ENCODE measurements at regions not wholly inside any gene's neighbourhood (a gene's known extent, or its start where the extent isn't known, plus 50 kb on each side); places are given as distances from the start of the nearest gene placed in this dataset.

- TF ChIP-seq, protein P1, sequence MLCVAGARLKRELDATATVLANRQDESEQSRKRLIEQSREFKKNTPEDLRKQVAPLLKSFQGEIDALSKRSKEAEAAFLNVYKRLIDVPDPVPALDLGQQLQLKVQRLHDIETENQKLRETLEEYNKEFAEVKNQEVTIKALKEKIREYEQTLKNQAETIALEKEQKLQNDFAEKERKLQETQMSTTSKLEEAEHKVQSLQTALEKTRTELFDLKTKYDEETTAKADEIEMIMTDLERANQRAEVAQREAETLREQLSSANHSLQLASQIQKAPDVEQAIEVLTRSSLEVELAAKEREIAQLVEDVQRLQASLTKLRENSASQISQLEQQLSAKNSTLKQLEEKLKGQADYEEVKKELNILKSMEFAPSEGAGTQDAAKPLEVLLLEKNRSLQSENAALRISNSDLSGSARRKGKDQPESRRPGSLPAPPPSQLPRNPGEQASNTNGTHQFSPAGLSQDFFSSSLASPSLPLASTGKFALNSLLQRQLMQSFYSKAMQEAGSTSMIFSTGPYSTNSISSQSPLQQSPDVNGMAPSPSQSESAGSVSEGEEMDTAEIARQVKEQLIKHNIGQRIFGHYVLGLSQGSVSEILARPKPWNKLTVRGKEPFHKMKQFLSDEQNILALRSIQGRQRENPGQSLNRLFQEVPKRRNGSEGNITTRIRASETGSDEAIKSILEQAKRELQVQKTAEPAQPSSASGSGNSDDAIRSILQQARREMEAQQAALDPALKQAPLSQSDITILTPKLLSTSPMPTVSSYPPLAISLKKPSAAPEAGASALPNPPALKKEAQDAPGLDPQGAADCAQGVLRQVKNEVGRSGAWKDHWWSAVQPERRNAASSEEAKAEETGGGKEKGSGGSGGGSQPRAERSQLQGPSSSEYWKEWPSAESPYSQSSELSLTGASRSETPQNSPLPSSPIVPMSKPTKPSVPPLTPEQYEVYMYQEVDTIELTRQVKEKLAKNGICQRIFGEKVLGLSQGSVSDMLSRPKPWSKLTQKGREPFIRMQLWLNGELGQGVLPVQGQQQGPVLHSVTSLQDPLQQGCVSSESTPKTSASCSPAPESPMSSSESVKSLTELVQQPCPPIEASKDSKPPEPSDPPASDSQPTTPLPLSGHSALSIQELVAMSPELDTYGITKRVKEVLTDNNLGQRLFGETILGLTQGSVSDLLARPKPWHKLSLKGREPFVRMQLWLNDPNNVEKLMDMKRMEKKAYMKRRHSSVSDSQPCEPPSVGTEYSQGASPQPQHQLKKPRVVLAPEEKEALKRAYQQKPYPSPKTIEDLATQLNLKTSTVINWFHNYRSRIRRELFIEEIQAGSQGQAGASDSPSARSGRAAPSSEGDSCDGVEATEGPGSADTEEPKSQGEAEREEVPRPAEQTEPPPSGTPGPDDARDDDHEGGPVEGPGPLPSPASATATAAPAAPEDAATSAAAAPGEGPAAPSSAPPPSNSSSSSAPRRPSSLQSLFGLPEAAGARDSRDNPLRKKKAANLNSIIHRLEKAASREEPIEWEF (IDR thresholded peaks at IDR 0.05; ENCODE audit: insufficient replicate concordance, low read depth, low read length): no peak
- TF ChIP-seq, protein P2, sequence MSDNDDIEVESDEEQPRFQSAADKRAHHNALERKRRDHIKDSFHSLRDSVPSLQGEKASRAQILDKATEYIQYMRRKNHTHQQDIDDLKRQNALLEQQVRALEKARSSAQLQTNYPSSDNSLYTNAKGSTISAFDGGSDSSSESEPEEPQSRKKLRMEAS (IDR thresholded peaks at IDR 0.05; ENCODE audit: low read depth, low read length): no peak
- TF ChIP-seq RAD21 (IDR thresholded peaks at IDR 0.05; ENCODE audit: insufficient read depth, low read depth, low read length) (no peak), USF1 (IDR thresholded peaks at IDR 0.05; ENCODE audit: borderline replicate concordance, extremely low read length, insufficient read depth, low read depth, low read length) (no peak), EED (IDR thresholded peaks at IDR 0.05; ENCODE audit: low read depth) (no peak), CTCF (IDR thresholded peaks at IDR 0.05 in 2 of 3, conservative IDR thresholded peaks at IDR 0.05 in 1 of 3; ENCODE audit: control insufficient read depth in 2 of 3, extremely low read depth in 1 of 3, insufficient read depth in 1 of 3, low read depth in 3 of 3, low read length in 3 of 3) (no peak), PKNOX1 (IDR thresholded peaks at IDR 0.05) (no peak), NR2C2 (IDR thresholded peaks at IDR 0.05; ENCODE audit: borderline replicate concordance, control insufficient read depth, insufficient read length, low read depth) (no peak), FOXK2 (IDR thresholded peaks at IDR 0.05) (no peak), POLR2A (IDR thresholded peaks at IDR 0.05; ENCODE audit: low read depth, low read length) (no peak), RCOR1 (conservative IDR thresholded peaks at IDR 0.05; ENCODE audit: low read depth, low read length) (no peak), HCFC1 (IDR thresholded peaks at IDR 0.05; ENCODE audit: low read length) (no peak)
- TF ChIP-seq, protein P3, sequence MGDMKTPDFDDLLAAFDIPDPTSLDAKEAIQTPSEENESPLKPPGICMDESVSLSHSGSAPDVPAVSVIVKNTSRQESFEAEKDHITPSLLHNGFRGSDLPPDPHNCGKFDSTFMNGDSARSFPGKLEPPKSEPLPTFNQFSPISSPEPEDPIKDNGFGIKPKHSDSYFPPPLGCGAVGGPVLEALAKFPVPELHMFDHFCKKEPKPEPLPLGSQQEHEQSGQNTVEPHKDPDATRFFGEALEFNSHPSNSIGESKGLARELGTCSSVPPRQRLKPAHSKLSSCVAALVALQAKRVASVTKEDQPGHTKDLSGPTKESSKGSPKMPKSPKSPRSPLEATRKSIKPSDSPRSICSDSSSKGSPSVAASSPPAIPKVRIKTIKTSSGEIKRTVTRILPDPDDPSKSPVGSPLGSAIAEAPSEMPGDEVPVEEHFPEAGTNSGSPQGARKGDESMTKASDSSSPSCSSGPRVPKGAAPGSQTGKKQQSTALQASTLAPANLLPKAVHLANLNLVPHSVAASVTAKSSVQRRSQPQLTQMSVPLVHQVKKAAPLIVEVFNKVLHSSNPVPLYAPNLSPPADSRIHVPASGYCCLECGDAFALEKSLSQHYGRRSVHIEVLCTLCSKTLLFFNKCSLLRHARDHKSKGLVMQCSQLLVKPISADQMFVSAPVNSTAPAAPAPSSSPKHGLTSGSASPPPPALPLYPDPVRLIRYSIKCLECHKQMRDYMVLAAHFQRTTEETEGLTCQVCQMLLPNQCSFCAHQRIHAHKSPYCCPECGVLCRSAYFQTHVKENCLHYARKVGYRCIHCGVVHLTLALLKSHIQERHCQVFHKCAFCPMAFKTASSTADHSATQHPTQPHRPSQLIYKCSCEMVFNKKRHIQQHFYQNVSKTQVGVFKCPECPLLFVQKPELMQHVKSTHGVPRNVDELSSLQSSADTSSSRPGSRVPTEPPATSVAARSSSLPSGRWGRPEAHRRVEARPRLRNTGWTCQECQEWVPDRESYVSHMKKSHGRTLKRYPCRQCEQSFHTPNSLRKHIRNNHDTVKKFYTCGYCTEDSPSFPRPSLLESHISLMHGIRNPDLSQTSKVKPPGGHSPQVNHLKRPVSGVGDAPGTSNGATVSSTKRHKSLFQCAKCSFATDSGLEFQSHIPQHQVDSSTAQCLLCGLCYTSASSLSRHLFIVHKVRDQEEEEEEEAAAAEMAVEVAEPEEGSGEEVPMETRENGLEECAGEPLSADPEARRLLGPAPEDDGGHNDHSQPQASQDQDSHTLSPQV (IDR thresholded peaks at IDR 0.05): no peak
These were observed 388.0 kb downstream of the PLPP3 start for GRCh38 chr1:56191369-56191768.
